ENCODE measurements at regions not wholly inside any gene's neighbourhood (a gene's known extent, or its start where the extent isn't known, plus 50 kb on each side); places are given as distances from the start of the nearest gene placed in this dataset.

GRCh38 chr19:16022251-16022650 lies 54.0 kb upstream of the TPM4 start:
- no peaks in the 10 kb centered on the region for H4K20me1 ChIP-seq (replicated peaks in 1 of 2; ENCODE audit: control insufficient read depth in 1 of 2, insufficient read depth in 2 of 2, low read length in 2 of 2)
- H2BK15ac ChIP-seq (ENCODE audit: low read length): no peak overlapping the region
- no peaks in the 10 kb centered on the region for H3K27me3 ChIP-seq (replicated peaks in 1 of 4; ENCODE audit: control insufficient read depth in 3 of 4, extremely low read depth in 1 of 4, insufficient read depth in 3 of 4, low read length in 3 of 4)
- H3K79me2 ChIP-seq (ENCODE audit: control insufficient read depth in 1 of 2, insufficient read depth in 2 of 2, low read length in 2 of 2): no peaks in the 10 kb centered on the region
- CTCF ChIA-PET (ENCODE audit: partially characterized antibody): interaction anchor here (0.5 kb wide), 1 partner anchor 38 kb away, joined by 3 read pairs; no protein-coding TSS in a partner anchor
- FAIRE-seq: no peak
- no peak overlapping the region for H2BK5ac ChIP-seq (ENCODE audit: low read depth, low read length)
- H2AFZ ChIP-seq (ENCODE audit: low read length): no peak overlapping the region
- WGBS, 2 experiments (ENCODE audit: extremely low coverage in 1 of 2, insufficient coverage in 1 of 2, insufficient read length in 1 of 2, insufficient replicate concordance in 2 of 2, low coverage in 1 of 2, low lambda C conversion rate in 2 of 2, missing lambda C conversion rate in 1 of 2): 73% methylated on average over 6 of the region's 8 CpGs; no CpG with 5 or more reads in 1 of the 2 experiments
- H2AK5ac ChIP-seq (ENCODE audit: low read depth, low read length): no peak overlapping the region
- no peak overlapping the region for H4K91ac ChIP-seq (replicated peaks; ENCODE audit: insufficient read length, low read length)
- H3K18ac ChIP-seq (ENCODE audit: extremely low read depth, low read length): no peak overlapping the region
- no peak overlapping the region for H3K56ac ChIP-seq (replicated peaks; ENCODE audit: insufficient read length, low read depth, low read length)
- no peak overlapping the region for H2BK12ac ChIP-seq (ENCODE audit: low read depth, low read length)
- H3K9me3 ChIP-seq (ENCODE audit: insufficient read depth in 2 of 2, low read depth in 1 of 2, low read length in 1 of 2): peaks cover 74 to 93% of the 10 kb centered on the region in 2 experiments
- H3K27ac ChIP-seq (ENCODE audit: low read depth, low read length): no peak overlapping the region
- no peaks in the 10 kb centered on the region for H3K36me3 ChIP-seq (ENCODE audit: control insufficient read depth in 2 of 4, insufficient read depth in 4 of 4, low read length in 3 of 4)
- no peak for DNase-seq (ENCODE audit: low read depth in 1 of 2, low spot score in 2 of 2)
- POLR2A ChIA-PET (ENCODE audit: partially characterized antibody): no interaction called here
- no peak overlapping the region for H3K4me3 ChIP-seq (ENCODE audit: extremely low read depth in 1 of 4, insufficient read depth in 2 of 4, low read depth in 3 of 4, low read length in 4 of 4)
- H3K79me1 ChIP-seq (ENCODE audit: low read depth, low read length): no peaks in the 10 kb centered on the region
- no peak overlapping the region for H2BK20ac ChIP-seq (ENCODE audit: low read length)
- no peak overlapping the region for H3K4me2 ChIP-seq (ENCODE audit: insufficient read depth in 1 of 2, low read depth in 2 of 2, low read length in 2 of 2)
- no peak overlapping the region for H3K14ac ChIP-seq (ENCODE audit: insufficient read length)
- no peak overlapping the region for H4K8ac ChIP-seq (ENCODE audit: extremely low read depth, insufficient read depth, low read length)
- H3K4me1 ChIP-seq (replicated peaks in 1 of 4; ENCODE audit: control insufficient read depth in 3 of 4, insufficient read depth in 4 of 4, low read length in 3 of 4): no peaks in the 10 kb centered on the region; a peak in 1 of 7 replicates
- no peak overlapping the region for H3K4ac ChIP-seq (replicated peaks; ENCODE audit: insufficient read length, low read depth, low read length)
- no peak overlapping the region for H3K23ac ChIP-seq (ENCODE audit: insufficient read length)
- H3K9ac ChIP-seq (replicated peaks in 1 of 4; ENCODE audit: extremely low read depth in 1 of 4, low read depth in 3 of 4, low read length in 3 of 4): no peak overlapping the region
- no peak overlapping the region for H4K5ac ChIP-seq (ENCODE audit: insufficient read length, low read depth, low read length)
- H2BK120ac ChIP-seq (replicated peaks; ENCODE audit: low read depth, low read length): no peak overlapping the region
- H3K23me2 ChIP-seq (ENCODE audit: low read depth, low read length): no peaks in the 10 kb centered on the region
- no peak for TF ChIP-seq RFX5 (IDR thresholded peaks at IDR 0.05; ENCODE audit: borderline replicate concordance, low read depth, low read length)
- TF ChIP-seq BACH1 (IDR thresholded peaks at IDR 0.05; ENCODE audit: low read length): no peak
- no peak for TF ChIP-seq MAX (IDR thresholded peaks at IDR 0.05)
- no peak for TF ChIP-seq EGR1 (IDR thresholded peaks at IDR 0.05; ENCODE audit: borderline replicate concordance, low read depth, low read length)
- no peak for TF ChIP-seq CBX5 (IDR thresholded peaks at IDR 0.05; ENCODE audit: low read depth, low read length)
- no peak for TF ChIP-seq RNF2 (IDR thresholded peaks at IDR 0.05; ENCODE audit: borderline replicate concordance, low read depth, low read length, missing control alignments, poor library complexity, severe bottlenecking)
- no peak for TF ChIP-seq SIX5 (IDR thresholded peaks at IDR 0.05; ENCODE audit: low read depth, low read length)
- no peak for TF ChIP-seq RAD21 (IDR thresholded peaks at IDR 0.05 in 1 of 2, conservative IDR thresholded peaks at IDR 0.05 in 1 of 2; ENCODE audit: low read depth in 2 of 2, low read length in 2 of 2)
- TF ChIP-seq CEBPB (IDR thresholded peaks at IDR 0.05; ENCODE audit: low read depth, low read length): no peak
- no peak for TF ChIP-seq ZNF274 (IDR thresholded peaks at IDR 0.05; ENCODE audit: borderline replicate concordance, extremely low read depth, low read length)
- TF ChIP-seq POU5F1 (IDR thresholded peaks at IDR 0.05; ENCODE audit: low read depth, low read length): no peak
- no peak for TF ChIP-seq CHD2 (IDR thresholded peaks at IDR 0.05; ENCODE audit: low read length)
- no peak for TF ChIP-seq KDM5A (IDR thresholded peaks at IDR 0.05; ENCODE audit: low read length)
- no peak for TF ChIP-seq ASH2L (IDR thresholded peaks at IDR 0.05; ENCODE audit: low read length)
- TF ChIP-seq TAF7 (optimal IDR thresholded peaks at IDR 0.05; ENCODE audit: borderline replicate concordance, low read depth, low read length): no peak
- no peak for TF ChIP-seq SIRT6 (IDR thresholded peaks at IDR 0.05; ENCODE audit: low read length)

Measured in H1 (cell line).